ENCODE measurements at regions not wholly inside any gene's neighbourhood (a gene's known extent, or its start where the extent isn't known, plus 50 kb on each side); places are given as distances from the start of the nearest gene placed in this dataset.

DNA sequence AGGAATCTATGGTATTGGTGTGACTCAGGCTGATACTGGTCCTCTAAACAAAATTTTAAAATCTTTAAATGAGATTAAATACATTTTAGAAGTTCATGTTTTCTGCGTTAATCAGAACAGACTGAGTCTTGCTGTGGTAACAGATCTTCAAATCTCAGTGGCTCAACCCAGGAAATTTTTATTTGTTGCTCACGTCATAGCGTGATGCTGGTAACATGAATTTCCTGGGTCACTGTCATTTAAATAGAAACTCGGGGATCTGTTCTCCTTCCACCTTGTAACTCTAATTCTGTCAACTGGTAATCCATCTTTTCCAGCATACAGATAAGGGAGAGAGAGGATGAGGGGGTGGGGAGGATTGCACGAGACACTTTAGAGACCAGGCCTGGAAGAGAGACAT is 90.0 kb downstream of the CDC42EP3 start:
- H3K36me3 ChIP-seq (ENCODE audit: insufficient read depth, low read length) = no peaks in the 10 kb centered on the region
- H2AFZ ChIP-seq (ENCODE audit: low read length) = no peak overlapping the region
- peaks cover 52% of the 10 kb centered on the region for H3K4me1 ChIP-seq (ENCODE audit: insufficient read depth, low read length)
- TF ChIP-seq, protein P1, sequence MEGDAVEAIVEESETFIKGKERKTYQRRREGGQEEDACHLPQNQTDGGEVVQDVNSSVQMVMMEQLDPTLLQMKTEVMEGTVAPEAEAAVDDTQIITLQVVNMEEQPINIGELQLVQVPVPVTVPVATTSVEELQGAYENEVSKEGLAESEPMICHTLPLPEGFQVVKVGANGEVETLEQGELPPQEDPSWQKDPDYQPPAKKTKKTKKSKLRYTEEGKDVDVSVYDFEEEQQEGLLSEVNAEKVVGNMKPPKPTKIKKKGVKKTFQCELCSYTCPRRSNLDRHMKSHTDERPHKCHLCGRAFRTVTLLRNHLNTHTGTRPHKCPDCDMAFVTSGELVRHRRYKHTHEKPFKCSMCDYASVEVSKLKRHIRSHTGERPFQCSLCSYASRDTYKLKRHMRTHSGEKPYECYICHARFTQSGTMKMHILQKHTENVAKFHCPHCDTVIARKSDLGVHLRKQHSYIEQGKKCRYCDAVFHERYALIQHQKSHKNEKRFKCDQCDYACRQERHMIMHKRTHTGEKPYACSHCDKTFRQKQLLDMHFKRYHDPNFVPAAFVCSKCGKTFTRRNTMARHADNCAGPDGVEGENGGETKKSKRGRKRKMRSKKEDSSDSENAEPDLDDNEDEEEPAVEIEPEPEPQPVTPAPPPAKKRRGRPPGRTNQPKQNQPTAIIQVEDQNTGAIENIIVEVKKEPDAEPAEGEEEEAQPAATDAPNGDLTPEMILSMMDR (IDR thresholded peaks at IDR 0.05; ENCODE audit: extremely low read depth, low read depth, low read length) = no peak
- H3K27me3 ChIP-seq (ENCODE audit: insufficient read depth, low read length) = no peaks in the 10 kb centered on the region
- no peak for DNase-seq (ENCODE audit: insufficient read length, low spot score, missing footprints)
- H3K27ac ChIP-seq (ENCODE audit: low read depth, low read length) = no peak overlapping the region
- no peaks in the 10 kb centered on the region for H4K20me1 ChIP-seq (ENCODE audit: insufficient read depth, low read length)
- H3K79me2 ChIP-seq (ENCODE audit: insufficient read depth, low read length) = no peaks in the 10 kb centered on the region
- H3K9me3 ChIP-seq (ENCODE audit: low read depth, low read length) = no peaks in the 10 kb centered on the region
- H3K4me3 ChIP-seq (ENCODE audit: insufficient read depth, low read length) = no peak overlapping the region
- H3K4me2 ChIP-seq (ENCODE audit: insufficient read depth, low read length) = no peak overlapping the region

DNA sequence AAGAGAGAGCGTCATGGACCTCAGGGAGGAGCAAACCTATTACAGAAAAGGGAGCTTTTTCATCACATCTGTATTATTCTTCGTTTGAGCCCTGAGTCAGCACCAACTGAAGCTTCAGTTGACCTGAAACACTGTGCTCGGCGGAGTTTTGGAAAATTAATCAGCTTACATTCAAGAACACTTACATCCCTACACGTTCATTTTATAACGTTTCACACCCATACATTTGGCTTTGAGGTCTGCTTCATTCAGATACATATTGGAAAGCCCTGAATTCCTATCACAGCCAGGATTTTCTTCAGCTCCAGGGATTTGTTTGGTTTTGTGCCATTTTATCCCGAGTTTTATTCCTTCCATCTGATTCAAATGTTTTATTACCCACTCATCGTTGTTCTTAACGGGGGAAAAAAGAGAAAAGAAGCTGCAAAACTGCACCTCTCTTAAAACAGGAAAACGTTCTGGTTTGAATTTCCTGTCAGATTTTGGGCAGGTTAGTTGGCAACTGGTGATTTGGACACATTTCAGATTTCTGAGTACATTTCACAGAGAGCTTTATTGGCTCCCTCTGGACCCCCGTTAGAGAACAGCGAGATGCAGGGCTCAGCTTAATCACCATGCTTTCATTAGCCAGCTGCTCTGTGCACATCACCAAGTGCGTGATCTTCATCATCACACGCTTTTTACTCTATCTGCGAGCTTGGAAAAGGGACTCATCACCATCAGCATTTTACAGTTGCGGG is 88.8 kb downstream of the CDC42EP3 start:
- Histone ChIP-seq H3K9me3 (ENCODE audit: low read depth, low read length) (no peaks in the 10 kb centered on the region), H2AFZ (ENCODE audit: low read length) (peak overlapping the region; percentile 47), H3K36me3 (ENCODE audit: insufficient read depth, low read length) (no peaks in the 10 kb centered on the region), H3K27me3 (ENCODE audit: insufficient read depth, low read length) (no peaks in the 10 kb centered on the region), H3K4me3 (ENCODE audit: insufficient read depth, low read length) (no peak overlapping the region), H3K27ac (ENCODE audit: low read depth, low read length) (peak overlapping the region; percentile 70), H3K4me1 (ENCODE audit: insufficient read depth, low read length) (peaks cover 52% of the 10 kb centered on the region), H4K20me1 (ENCODE audit: insufficient read depth, low read length) (no peaks in the 10 kb centered on the region), H3K79me2 (ENCODE audit: insufficient read depth, low read length) (no peaks in the 10 kb centered on the region), H3K4me2 (ENCODE audit: insufficient read depth, low read length) (peak overlapping the region; percentile 30)
- no peak for DNase-seq (ENCODE audit: insufficient read length, low spot score, missing footprints)
- TF ChIP-seq, protein P1 (IDR thresholded peaks at IDR 0.05; ENCODE audit: extremely low read depth, low read depth, low read length) = no peak

DNA sequence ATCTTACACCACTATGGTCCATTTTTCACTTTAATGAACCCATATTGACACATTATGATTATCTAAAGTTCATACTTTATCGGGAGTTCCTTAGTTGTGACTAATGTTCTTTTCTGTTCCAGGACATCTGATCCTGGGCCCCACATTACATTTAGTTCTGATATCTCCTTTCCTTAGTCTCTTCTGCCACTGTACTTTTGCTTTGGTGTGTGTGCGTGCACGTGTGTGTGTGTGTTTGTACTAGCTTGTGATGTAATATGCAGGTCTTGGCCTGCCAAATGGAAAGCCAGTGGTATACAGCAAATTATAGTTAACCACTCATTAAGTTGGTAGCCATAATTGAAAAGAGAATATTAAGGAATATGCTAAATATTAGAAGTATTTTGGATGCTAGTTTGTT is 88.0 kb downstream of the CDC42EP3 start:
- Histone ChIP-seq H2AFZ (ENCODE audit: low read length) (no peak overlapping the region), H3K27ac (ENCODE audit: low read depth, low read length) (peak overlapping the region; percentile 70), H3K4me1 (ENCODE audit: insufficient read depth, low read length) (peaks cover 59% of the 10 kb centered on the region), H3K36me3 (ENCODE audit: insufficient read depth, low read length) (no peaks in the 10 kb centered on the region), H3K27me3 (ENCODE audit: insufficient read depth, low read length) (no peaks in the 10 kb centered on the region), H3K79me2 (ENCODE audit: insufficient read depth, low read length) (no peaks in the 10 kb centered on the region), H3K4me2 (ENCODE audit: insufficient read depth, low read length) (peak overlapping the region; percentile 30), H4K20me1 (ENCODE audit: insufficient read depth, low read length) (no peaks in the 10 kb centered on the region), H3K4me3 (ENCODE audit: insufficient read depth, low read length) (no peak overlapping the region), H3K9me3 (ENCODE audit: low read depth, low read length) (no peaks in the 10 kb centered on the region)
- no peak for DNase-seq (ENCODE audit: insufficient read length, low spot score, missing footprints)
- TF ChIP-seq, protein P1 (IDR thresholded peaks at IDR 0.05; ENCODE audit: extremely low read depth, low read depth, low read length) = no peak

DNA sequence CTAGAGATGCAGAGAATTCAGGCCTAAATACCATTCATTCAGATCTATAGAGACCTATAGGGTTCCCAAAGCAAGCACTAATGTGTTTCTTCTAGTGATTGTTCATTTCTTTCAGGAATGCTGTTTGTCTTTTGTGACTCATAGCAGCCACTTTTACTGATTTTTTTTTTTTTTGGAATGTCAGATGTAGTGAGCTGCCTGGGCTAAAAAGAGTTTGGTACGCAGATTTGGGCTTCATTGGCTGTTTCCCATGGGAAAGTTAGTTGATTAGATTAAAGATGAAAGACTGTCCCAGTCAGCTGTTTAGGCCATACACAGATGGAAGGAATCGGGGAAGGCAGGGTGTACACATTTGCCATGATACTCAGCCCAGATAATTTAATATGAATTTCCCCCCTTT is 87.6 kb downstream of the CDC42EP3 start:
- TF ChIP-seq, protein P1 (IDR thresholded peaks at IDR 0.05; ENCODE audit: extremely low read depth, low read depth, low read length) = no peak
- Histone ChIP-seq H3K27ac (ENCODE audit: low read depth, low read length) (peak overlapping the region; percentile 70), H2AFZ (ENCODE audit: low read length) (no peak overlapping the region), H3K9me3 (ENCODE audit: low read depth, low read length) (no peaks in the 10 kb centered on the region), H3K4me3 (ENCODE audit: insufficient read depth, low read length) (no peak overlapping the region), H3K4me2 (ENCODE audit: insufficient read depth, low read length) (peak overlapping the region; percentile 30), H3K79me2 (ENCODE audit: insufficient read depth, low read length) (no peaks in the 10 kb centered on the region), H3K27me3 (ENCODE audit: insufficient read depth, low read length) (no peaks in the 10 kb centered on the region), H3K4me1 (ENCODE audit: insufficient read depth, low read length) (peaks cover 64% of the 10 kb centered on the region), H4K20me1 (ENCODE audit: insufficient read depth, low read length) (no peaks in the 10 kb centered on the region), H3K36me3 (ENCODE audit: insufficient read depth, low read length) (no peaks in the 10 kb centered on the region)
- no peak for DNase-seq (ENCODE audit: insufficient read length, low spot score, missing footprints)

Data from osteoblast (primary cell).